ENCODE measurements at regions not wholly inside any gene's neighbourhood (a gene's known extent, or its start where the extent isn't known, plus 50 kb on each side); places are given as distances from the start of the nearest gene placed in this dataset.

DNA sequence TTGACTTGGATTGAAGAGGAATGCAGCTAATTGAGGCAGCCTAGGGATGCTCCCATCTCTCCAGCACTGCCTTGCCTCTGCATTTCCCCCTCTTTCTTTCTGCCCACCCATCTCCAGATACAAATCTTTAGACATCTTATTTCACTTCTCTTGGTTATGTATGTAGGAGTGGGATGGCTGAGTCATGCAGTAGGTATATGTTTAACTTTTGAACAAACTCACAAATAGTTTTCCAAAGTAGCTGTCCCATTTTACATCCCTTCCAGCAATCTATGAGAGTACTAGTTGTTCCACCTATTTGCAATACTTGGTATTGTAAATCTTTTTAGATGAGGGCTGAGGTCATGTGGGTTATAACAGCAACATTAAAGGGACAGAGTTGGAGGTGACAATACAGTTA lies 329.9 kb downstream of the DYSF start:
- intact Hi-C loops (cut with DNase I, micrococcal nuclease) = no loop called here
- no peak for ATAC-seq
- Histone ChIP-seq H3K36me3 (ENCODE audit: low read depth) (no peaks in the 10 kb centered on the region), H3K4me1 (ENCODE audit: low read depth) (no peaks in the 10 kb centered on the region), H3K4me3 (no peak overlapping the region), H3K9me3 (no peaks in the 10 kb centered on the region)
- TF ChIP-seq, protein P1, sequence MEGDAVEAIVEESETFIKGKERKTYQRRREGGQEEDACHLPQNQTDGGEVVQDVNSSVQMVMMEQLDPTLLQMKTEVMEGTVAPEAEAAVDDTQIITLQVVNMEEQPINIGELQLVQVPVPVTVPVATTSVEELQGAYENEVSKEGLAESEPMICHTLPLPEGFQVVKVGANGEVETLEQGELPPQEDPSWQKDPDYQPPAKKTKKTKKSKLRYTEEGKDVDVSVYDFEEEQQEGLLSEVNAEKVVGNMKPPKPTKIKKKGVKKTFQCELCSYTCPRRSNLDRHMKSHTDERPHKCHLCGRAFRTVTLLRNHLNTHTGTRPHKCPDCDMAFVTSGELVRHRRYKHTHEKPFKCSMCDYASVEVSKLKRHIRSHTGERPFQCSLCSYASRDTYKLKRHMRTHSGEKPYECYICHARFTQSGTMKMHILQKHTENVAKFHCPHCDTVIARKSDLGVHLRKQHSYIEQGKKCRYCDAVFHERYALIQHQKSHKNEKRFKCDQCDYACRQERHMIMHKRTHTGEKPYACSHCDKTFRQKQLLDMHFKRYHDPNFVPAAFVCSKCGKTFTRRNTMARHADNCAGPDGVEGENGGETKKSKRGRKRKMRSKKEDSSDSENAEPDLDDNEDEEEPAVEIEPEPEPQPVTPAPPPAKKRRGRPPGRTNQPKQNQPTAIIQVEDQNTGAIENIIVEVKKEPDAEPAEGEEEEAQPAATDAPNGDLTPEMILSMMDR (IDR thresholded peaks at IDR 0.05) = no peak
- no peak for DNase-seq

DNA sequence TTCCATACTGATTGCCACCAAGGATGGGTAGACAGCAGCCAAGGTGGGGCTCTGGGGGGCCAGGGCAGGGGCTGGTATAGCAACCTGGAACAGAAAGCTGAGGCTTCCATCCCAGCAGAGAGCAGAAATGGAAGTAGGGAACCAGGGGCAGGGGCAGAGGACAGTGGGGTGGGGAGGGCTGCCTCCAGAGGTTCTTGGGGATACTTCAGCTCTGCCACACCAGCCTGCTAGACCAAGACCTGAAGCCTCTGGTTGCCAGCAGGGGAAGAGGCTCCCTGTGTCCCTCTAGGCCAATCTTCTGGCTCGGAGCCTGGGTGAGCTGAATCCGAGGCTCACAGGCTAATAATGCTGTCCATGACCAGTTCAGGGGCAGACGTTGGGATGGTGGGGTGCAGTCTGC lies 329.0 kb downstream of the DYSF start:
- ATAC-seq (no peak), DNase-seq (no peak)
- Histone ChIP-seq H3K4me1 (ENCODE audit: low read depth) (no peaks in the 10 kb centered on the region), H3K36me3 (ENCODE audit: low read depth) (no peaks in the 10 kb centered on the region), H3K4me3 (no peak overlapping the region), H3K9me3 (no peaks in the 10 kb centered on the region)
- intact Hi-C loops (cut with DNase I, micrococcal nuclease) = no loop called here
- TF ChIP-seq, protein P1 (IDR thresholded peaks at IDR 0.05) = no peak

DNA sequence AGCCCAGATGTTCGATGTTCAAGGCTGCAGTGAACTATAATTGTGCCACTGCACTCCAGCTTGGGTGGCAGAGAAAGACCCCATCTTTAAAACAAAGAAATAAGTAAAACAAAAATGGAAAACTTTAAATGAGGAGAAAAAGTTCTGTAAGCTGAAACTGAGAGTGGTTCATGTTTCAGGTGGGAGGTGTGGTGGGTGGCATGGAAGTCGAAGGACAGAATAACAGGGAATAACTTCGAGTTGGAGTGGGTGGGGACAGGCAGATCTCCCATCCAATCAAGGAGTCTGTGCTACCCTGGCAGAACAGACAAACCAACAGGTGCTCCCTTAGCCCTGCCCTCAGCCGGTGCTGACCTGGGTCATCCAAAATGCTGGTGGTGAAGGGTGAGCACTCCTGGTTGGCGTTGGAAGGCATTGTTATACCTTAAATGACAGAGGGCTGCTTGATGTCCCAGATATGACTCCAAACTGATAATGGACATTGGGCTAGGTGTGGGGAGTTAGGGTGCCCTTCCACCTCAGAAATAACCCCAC lies 328.4 kb downstream of the DYSF start:
- ATAC-seq (no peak), DNase-seq (no peak)
- Histone ChIP-seq H3K4me1 (ENCODE audit: low read depth) (no peaks in the 10 kb centered on the region), H3K4me3 (no peak overlapping the region), H3K36me3 (ENCODE audit: low read depth) (no peaks in the 10 kb centered on the region), H3K9me3 (no peaks in the 10 kb centered on the region)
- intact Hi-C loops (cut with DNase I, micrococcal nuclease) = no loop called here
- TF ChIP-seq, protein P1 (IDR thresholded peaks at IDR 0.05) = no peak

DNA sequence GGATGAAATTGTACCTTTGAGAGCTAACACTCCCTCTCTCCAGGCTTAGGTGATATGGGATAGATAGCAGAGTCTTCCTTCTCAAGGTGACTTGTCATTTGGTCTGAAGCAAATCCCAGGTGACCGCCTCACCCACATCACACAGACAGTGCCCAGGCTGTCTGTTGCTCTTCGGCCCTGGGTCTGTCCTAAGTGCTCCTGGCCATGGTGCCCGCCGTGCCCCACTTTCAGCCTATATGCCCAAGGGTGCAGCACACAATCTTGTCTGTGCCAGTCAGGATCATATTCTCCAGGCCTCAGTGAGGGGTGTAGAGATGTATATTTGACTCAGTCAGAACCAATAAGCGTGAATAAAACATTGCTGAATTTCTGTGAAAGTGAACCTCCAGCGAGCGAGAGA lies 326.8 kb downstream of the DYSF start:
- H3K36me3 ChIP-seq (ENCODE audit: low read depth) = no peaks in the 10 kb centered on the region

DNA sequence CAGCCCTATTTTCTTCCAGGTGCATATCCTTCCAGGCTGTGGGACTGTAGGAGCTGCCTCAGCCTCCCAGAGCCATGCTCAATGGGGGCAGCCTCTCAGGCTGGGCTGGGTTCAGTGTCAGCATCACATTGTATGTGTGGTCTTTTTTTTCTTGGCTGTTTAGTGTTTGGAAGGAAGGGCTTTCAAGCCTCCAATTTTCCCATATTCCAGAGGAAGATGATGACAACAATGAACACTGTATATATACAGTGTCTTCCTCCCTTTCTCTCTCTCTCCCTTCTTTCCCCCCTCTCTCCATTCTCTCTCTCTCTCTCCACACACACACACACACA lies 326.4 kb downstream of the DYSF start:
- intact Hi-C loops (cut with DNase I, micrococcal nuclease) = no loop called here
- Histone ChIP-seq H3K4me3 (no peak overlapping the region), H3K4me1 (ENCODE audit: low read depth) (no peaks in the 10 kb centered on the region), H3K9me3 (no peaks in the 10 kb centered on the region), H3K36me3 (ENCODE audit: low read depth) (no peaks in the 10 kb centered on the region)
- TF ChIP-seq, protein P1 (IDR thresholded peaks at IDR 0.05) = no peak
- DNase-seq (no peak), ATAC-seq (no peak)

More for the DNA sequence above, 326.8 kb downstream of the DYSF start:
- Histone ChIP-seq H3K4me1 (ENCODE audit: low read depth) (no peaks in the 10 kb centered on the region), H3K9me3 (no peaks in the 10 kb centered on the region), H3K4me3 (no peak overlapping the region)
- DNase-seq (no peak), ATAC-seq (no peak)
- TF ChIP-seq, protein P1 (IDR thresholded peaks at IDR 0.05) = no peak
- intact Hi-C loops (cut with DNase I, micrococcal nuclease) = no loop called here

All from mucosa of descending colon (tissue), 3 donors.